ENCODE measurements at regions not wholly inside any gene's neighbourhood (a gene's known extent, or its start where the extent isn't known, plus 50 kb on each side); places are given as distances from the start of the nearest gene placed in this dataset.

- H3K4me3 ChIP-seq (ENCODE audit: low read depth, low read length), result no peak overlapping the region
- no peak for TF ChIP-seq CTCF (IDR thresholded peaks at IDR 0.05; ENCODE audit: low read depth, low read length, missing control alignments)
- no peak for DNase-seq (ENCODE audit: low read depth)
Observed at GRCh38 chr9:38259519-38260218, 132.8 kb upstream of the ALDH1B1 start.

- DNase-seq (ENCODE audit: low read depth), result no peak
- no peak for TF ChIP-seq CTCF (IDR thresholded peaks at IDR 0.05; ENCODE audit: low read depth, low read length, missing control alignments)
- no peak overlapping the region for H3K4me3 ChIP-seq (ENCODE audit: low read depth, low read length)
Observed at GRCh38 chr9:38259056-38259455, 133.4 kb upstream of the ALDH1B1 start.

- no peak for TF ChIP-seq CTCF (IDR thresholded peaks at IDR 0.05; ENCODE audit: low read depth, low read length, missing control alignments)
- H3K4me3 ChIP-seq (ENCODE audit: low read depth, low read length), result no peak overlapping the region
- no peak for DNase-seq (ENCODE audit: low read depth)
Observed at GRCh38 chr9:38257626-38258215, 134.8 kb upstream of the ALDH1B1 start.

GRCh38 chr9:38256461-38256860 is 136.0 kb upstream of the ALDH1B1 start:
- DNase-seq (ENCODE audit: low read depth), result no peak
- TF ChIP-seq CTCF (IDR thresholded peaks at IDR 0.05; ENCODE audit: low read depth, low read length, missing control alignments), result no peak
- no peak overlapping the region for H3K4me3 ChIP-seq (ENCODE audit: low read depth, low read length)

- no peak overlapping the region for H3K4me3 ChIP-seq (ENCODE audit: low read depth, low read length)
- no peak for DNase-seq (ENCODE audit: low read depth)
- TF ChIP-seq CTCF (IDR thresholded peaks at IDR 0.05; ENCODE audit: low read depth, low read length, missing control alignments), result no peak
Observed at GRCh38 chr9:38255599-38255998, 136.9 kb upstream of the ALDH1B1 start.

GRCh38 chr9:38254756-38255155 is 137.7 kb upstream of the ALDH1B1 start:
- no peak for TF ChIP-seq CTCF (IDR thresholded peaks at IDR 0.05; ENCODE audit: low read depth, low read length, missing control alignments)
- H3K4me3 ChIP-seq (ENCODE audit: low read depth, low read length), result no peak overlapping the region

GRCh38 chr9:38254151-38254550 is 138.4 kb upstream of the ALDH1B1 start:
- DNase-seq (ENCODE audit: low read depth), result no peak
- H3K4me3 ChIP-seq (ENCODE audit: low read depth, low read length), result no peak overlapping the region
- TF ChIP-seq CTCF (IDR thresholded peaks at IDR 0.05; ENCODE audit: low read depth, low read length, missing control alignments), result no peak

More at GRCh38 chr9:38254756-38255155, 137.7 kb upstream of the ALDH1B1 start:
- DNase-seq (ENCODE audit: low read depth), result no peak

All from GM12864 (cell line).